ENCODE measurements at regions not wholly inside any gene's neighbourhood (a gene's known extent, or its start where the extent isn't known, plus 50 kb on each side); places are given as distances from the start of the nearest gene placed in this dataset.

DNA sequence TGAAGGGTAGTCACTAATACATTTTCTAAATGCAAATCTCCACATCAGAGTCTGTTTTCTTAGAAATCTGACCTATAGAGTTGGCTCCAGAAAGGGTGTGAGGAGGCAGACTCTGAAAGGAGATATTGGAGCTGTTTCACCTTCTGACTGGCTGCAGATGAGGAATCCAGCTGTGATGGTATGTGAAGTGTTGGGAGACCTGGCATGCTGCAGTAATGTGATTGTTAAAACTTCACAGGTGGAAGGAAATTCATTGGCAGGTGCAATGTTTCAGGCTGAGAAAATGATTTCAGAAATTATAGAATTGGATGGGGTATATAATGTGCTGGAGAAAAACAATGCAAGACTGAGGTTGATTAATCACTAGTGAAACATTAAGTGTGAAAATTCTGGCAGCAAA lies 1134.0 kb upstream of the LRRN3 start:
- intact Hi-C loops (cut with micrococcal nuclease) = no loop called here
- Mint-ChIP-seq H3K4me3 (no peak overlapping the region), H3K27ac (no peak overlapping the region), H3K4me1 (no peaks in the 10 kb centered on the region), H3K27me3 (no peaks in the 10 kb centered on the region), H3K9me3 (peaks cover 0 to 4% (median 2%) of the 10 kb centered on the region in 8 donors), H3K36me3 (no peaks in the 10 kb centered on the region)
- no peaks in the 10 kb centered on the region for H3K27me3 ChIP-seq (ENCODE audit: insufficient read depth, low read length)
- POLR2A ChIA-PET (ENCODE audit: partially characterized antibody) = no interaction called here
- no peak overlapping the region for H3K4me3 ChIP-seq (ENCODE audit: low read length in 2 of 2)
- no peaks in the 10 kb centered on the region for H3K36me3 ChIP-seq (ENCODE audit: insufficient read depth, low read length)
- no peaks in the 10 kb centered on the region for H3K9me3 ChIP-seq (ENCODE audit: control insufficient read depth in 1 of 2, low read length in 2 of 2)
- H3K4me1 ChIP-seq (ENCODE audit: insufficient read depth, low read length) = no peaks in the 10 kb centered on the region
- H3K27ac ChIP-seq (ENCODE audit: low read depth, low read length) = no peak overlapping the region
- no peak for DNase-seq
- CTCF ChIA-PET (ENCODE audit: partially characterized antibody) = no interaction called here

DNA sequence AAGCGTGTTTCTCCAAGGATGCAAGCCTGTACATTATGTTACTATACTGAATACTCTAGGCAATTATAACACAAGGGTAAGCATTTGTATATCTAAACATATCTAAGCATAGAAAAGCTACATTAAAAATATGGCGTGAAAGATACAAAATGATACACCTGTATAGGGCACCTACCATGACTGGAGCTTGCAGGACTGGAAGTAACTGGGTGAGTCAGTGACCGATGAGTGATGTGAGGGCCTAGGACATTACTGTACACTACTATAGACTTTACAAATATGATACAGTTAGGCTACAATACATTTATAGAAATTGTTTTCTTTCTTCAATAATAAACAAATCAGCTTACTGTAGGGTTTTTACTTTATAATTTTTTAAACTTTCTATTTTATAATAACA lies 1127.2 kb upstream of the LRRN3 start:
- no peak overlapping the region for H3K27ac Mint-ChIP-seq
- no peak for DNase-seq
- ChIA-PET CTCF (ENCODE audit: partially characterized antibody) (no interaction called here), POLR2A (ENCODE audit: partially characterized antibody) (no interaction called here)
- H3K4me1 Mint-ChIP-seq = no peaks in the 10 kb centered on the region
- peaks cover 0 to 6% (median 0%) of the 10 kb centered on the region in 8 donors for H3K9me3 Mint-ChIP-seq
- H3K4me3 Mint-ChIP-seq = no peak overlapping the region
- intact Hi-C loops (cut with micrococcal nuclease) = no loop called here
- Histone ChIP-seq H3K27me3 (ENCODE audit: insufficient read depth, low read length) (no peaks in the 10 kb centered on the region), H3K36me3 (ENCODE audit: insufficient read depth, low read length) (no peaks in the 10 kb centered on the region), H3K4me3 (ENCODE audit: low read length in 2 of 2) (no peak overlapping the region), H3K4me1 (ENCODE audit: insufficient read depth, low read length) (no peaks in the 10 kb centered on the region), H3K9me3 (ENCODE audit: control insufficient read depth in 1 of 2, low read length in 2 of 2) (no peaks in the 10 kb centered on the region), H3K27ac (ENCODE audit: low read depth, low read length) (no peak overlapping the region)
- H3K27me3 Mint-ChIP-seq = no peaks in the 10 kb centered on the region
- no peaks in the 10 kb centered on the region for H3K36me3 Mint-ChIP-seq

DNA sequence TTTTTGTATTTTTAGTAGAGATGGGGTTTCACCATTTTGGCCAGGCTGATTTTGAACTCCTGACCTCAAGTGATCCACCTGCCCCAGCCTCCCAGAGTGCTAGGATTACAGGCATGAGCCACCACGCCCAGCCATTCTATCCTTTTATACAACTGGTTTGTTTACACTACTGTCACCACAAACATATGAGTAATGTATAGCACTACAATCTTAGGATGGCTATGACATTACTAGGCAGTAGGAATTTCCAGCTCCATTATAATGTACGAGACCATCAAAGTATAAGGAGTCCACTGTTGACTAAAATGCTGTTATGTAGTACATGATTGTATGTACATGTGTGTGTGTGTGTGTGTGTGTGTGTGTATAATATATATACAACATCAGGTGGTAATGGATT lies 1126.1 kb upstream of the LRRN3 start:
- H3K27ac ChIP-seq (ENCODE audit: low read depth, low read length) = no peak overlapping the region
- POLR2A ChIA-PET (ENCODE audit: partially characterized antibody) = no interaction called here
- Mint-ChIP-seq H3K9me3 (peaks cover 0 to 6% (median 0%) of the 10 kb centered on the region in 8 donors), H3K27me3 (no peaks in the 10 kb centered on the region), H3K36me3 (no peaks in the 10 kb centered on the region), H3K27ac (peak overlapping the region in 1 of 7 donors; percentile 14), H3K4me3 (no peak overlapping the region), H3K4me1 (no peaks in the 10 kb centered on the region)
- no peaks in the 10 kb centered on the region for H3K9me3 ChIP-seq (ENCODE audit: control insufficient read depth in 1 of 2, low read length in 2 of 2)
- intact Hi-C loops (cut with micrococcal nuclease) = no loop called here
- no peaks in the 10 kb centered on the region for H3K36me3 ChIP-seq (ENCODE audit: insufficient read depth, low read length)
- H3K4me3 ChIP-seq (ENCODE audit: low read length in 2 of 2) = no peak overlapping the region
- no peaks in the 10 kb centered on the region for H3K4me1 ChIP-seq (ENCODE audit: insufficient read depth, low read length)
- CTCF ChIA-PET (ENCODE audit: partially characterized antibody) = no interaction called here
- H3K27me3 ChIP-seq (ENCODE audit: insufficient read depth, low read length) = no peaks in the 10 kb centered on the region
- no peak for DNase-seq

DNA sequence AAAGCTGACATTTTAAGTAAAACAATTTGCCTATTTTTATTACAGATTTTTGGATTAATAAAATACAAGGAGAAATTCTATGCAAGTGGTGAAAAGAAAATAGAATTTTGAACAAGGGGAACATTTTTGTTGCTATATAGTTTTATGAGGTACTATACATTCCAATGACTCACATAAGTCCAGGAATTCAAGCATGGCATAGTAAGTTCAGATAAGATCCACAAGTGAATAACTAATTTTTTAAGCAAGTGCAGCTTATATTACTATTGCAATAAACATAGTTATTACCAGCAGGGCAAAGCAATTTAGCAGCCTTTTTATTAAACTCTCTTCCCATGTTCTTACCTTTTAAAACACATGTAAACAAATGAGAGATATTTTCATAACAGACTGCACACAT lies 1123.5 kb upstream of the LRRN3 start:
- peaks cover 0 to 6% (median 0%) of the 10 kb centered on the region in 8 donors for H3K9me3 Mint-ChIP-seq
- ChIA-PET CTCF (ENCODE audit: partially characterized antibody) (no interaction called here), POLR2A (ENCODE audit: partially characterized antibody) (no interaction called here)
- H3K36me3 Mint-ChIP-seq = no peaks in the 10 kb centered on the region
- H3K4me1 Mint-ChIP-seq = no peaks in the 10 kb centered on the region
- H3K27me3 Mint-ChIP-seq = no peaks in the 10 kb centered on the region
- H3K9me3 ChIP-seq (ENCODE audit: control insufficient read depth in 1 of 2, low read length in 2 of 2) = no peaks in the 10 kb centered on the region
- intact Hi-C loops (cut with micrococcal nuclease) = no loop called here
- no peaks in the 10 kb centered on the region for H3K4me1 ChIP-seq (ENCODE audit: insufficient read depth, low read length)
- no peak overlapping the region for H3K27ac ChIP-seq (ENCODE audit: low read depth, low read length)
- no peaks in the 10 kb centered on the region for H3K36me3 ChIP-seq (ENCODE audit: insufficient read depth, low read length)
- H3K4me3 Mint-ChIP-seq = no peak overlapping the region
- H3K27me3 ChIP-seq (ENCODE audit: insufficient read depth, low read length) = no peaks in the 10 kb centered on the region
- H3K27ac Mint-ChIP-seq = no peak overlapping the region
- DNase-seq = no peak
- no peak overlapping the region for H3K4me3 ChIP-seq (ENCODE audit: low read length in 2 of 2)

DNA sequence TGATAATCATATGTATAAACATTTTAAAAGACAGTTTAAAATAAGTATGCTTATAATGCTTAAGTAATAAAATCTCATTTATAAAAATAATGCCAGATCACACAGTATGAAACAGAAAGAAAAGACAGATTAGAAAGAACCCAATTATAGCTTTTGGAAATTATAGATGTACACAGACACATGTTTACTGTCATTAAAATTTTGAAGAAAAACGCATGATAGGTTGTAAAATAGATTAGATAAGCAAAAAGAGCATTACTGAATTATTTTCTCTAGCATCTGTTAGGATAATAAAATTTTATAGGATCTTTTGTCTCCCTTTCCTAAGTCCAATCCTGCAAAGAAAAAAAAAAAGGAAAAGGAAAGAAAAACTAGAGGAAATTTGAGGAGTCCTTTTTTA lies 1107.3 kb upstream of the LRRN3 start:
- Histone ChIP-seq H3K27ac (ENCODE audit: low read depth, low read length) (no peak overlapping the region), H3K4me3 (ENCODE audit: low read length in 2 of 2) (no peak overlapping the region), H3K36me3 (ENCODE audit: insufficient read depth, low read length) (no peaks in the 10 kb centered on the region), H3K27me3 (ENCODE audit: insufficient read depth, low read length) (no peaks in the 10 kb centered on the region), H3K4me1 (ENCODE audit: insufficient read depth, low read length) (no peaks in the 10 kb centered on the region), H3K9me3 (ENCODE audit: control insufficient read depth in 1 of 2, low read length in 2 of 2) (no peaks in the 10 kb centered on the region)
- peaks cover 0 to 7% (median 2%) of the 10 kb centered on the region in 8 donors for H3K9me3 Mint-ChIP-seq
- H3K4me3 Mint-ChIP-seq = no peak overlapping the region
- no peaks in the 10 kb centered on the region for H3K27me3 Mint-ChIP-seq
- no peaks in the 10 kb centered on the region for H3K36me3 Mint-ChIP-seq
- intact Hi-C loops (cut with micrococcal nuclease) = no loop called here
- H3K27ac Mint-ChIP-seq = no peak overlapping the region
- DNase-seq = no peak
- ChIA-PET CTCF (ENCODE audit: partially characterized antibody) (no interaction called here), POLR2A (ENCODE audit: partially characterized antibody) (no interaction called here)
- H3K4me1 Mint-ChIP-seq = no peaks in the 10 kb centered on the region

DNA sequence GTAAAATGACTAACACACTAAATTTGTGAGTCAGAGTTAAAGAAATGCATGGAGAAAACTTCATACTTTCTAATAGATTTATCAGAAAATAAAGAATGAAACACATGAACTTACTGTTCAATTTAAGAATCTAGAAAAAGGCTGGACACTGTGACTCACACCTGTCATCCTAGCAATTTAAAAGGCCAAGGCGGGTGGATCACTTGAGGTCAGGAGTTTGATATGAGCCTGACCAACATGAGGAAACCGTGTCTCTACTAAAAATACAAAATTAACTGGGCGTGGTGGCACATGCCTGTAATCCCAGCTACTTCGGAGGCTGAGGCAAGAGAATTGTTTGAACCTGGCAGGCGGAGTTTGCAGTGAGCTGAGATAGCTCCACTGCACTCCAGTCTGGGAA lies 1106.2 kb upstream of the LRRN3 start:
- no peaks in the 10 kb centered on the region for H3K27me3 ChIP-seq (ENCODE audit: insufficient read depth, low read length)
- Mint-ChIP-seq H3K4me3 (no peak overlapping the region), H3K9me3 (peaks cover 0 to 5% (median 2%) of the 10 kb centered on the region in 8 donors), H3K27ac (no peak overlapping the region), H3K36me3 (no peaks in the 10 kb centered on the region), H3K27me3 (no peaks in the 10 kb centered on the region), H3K4me1 (no peaks in the 10 kb centered on the region)
- H3K4me1 ChIP-seq (ENCODE audit: insufficient read depth, low read length) = no peaks in the 10 kb centered on the region
- CTCF ChIA-PET (ENCODE audit: partially characterized antibody) = no interaction called here
- POLR2A ChIA-PET (ENCODE audit: partially characterized antibody) = no interaction called here
- no peaks in the 10 kb centered on the region for H3K9me3 ChIP-seq (ENCODE audit: control insufficient read depth in 1 of 2, low read length in 2 of 2)
- H3K4me3 ChIP-seq (ENCODE audit: low read length in 2 of 2) = no peak overlapping the region
- intact Hi-C loops (cut with micrococcal nuclease) = no loop called here
- no peak overlapping the region for H3K27ac ChIP-seq (ENCODE audit: low read depth, low read length)
- H3K36me3 ChIP-seq (ENCODE audit: insufficient read depth, low read length) = no peaks in the 10 kb centered on the region
- DNase-seq = no peak

DNA sequence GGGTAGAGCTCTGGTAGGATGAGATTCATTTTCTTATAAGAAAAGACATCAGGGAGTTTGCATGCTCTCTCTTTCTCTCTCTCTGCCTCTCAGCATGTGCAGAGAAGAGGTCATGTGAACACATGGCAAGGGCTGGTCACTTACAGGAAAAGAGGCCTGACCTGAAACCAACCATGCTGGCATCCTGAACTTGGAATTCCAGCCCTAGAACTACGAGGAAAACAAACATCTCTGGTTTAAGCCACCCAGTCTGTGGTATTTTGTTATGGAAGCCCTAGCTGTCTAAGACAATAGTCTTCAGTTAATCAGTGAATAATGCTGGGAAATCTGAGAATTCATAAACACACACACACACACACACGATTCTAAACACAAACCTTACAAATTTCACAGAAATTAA lies 1104.2 kb upstream of the LRRN3 start:
- H3K9me3 Mint-ChIP-seq = peaks cover 0 to 5% (median 0%) of the 10 kb centered on the region in 8 donors
- ChIA-PET CTCF (ENCODE audit: partially characterized antibody) (no interaction called here), POLR2A (ENCODE audit: partially characterized antibody) (no interaction called here)
- H3K4me3 Mint-ChIP-seq = no peak overlapping the region
- Histone ChIP-seq H3K27me3 (ENCODE audit: insufficient read depth, low read length) (no peaks in the 10 kb centered on the region), H3K9me3 (ENCODE audit: control insufficient read depth in 1 of 2, low read length in 2 of 2) (no peaks in the 10 kb centered on the region), H3K4me1 (ENCODE audit: insufficient read depth, low read length) (no peaks in the 10 kb centered on the region), H3K36me3 (ENCODE audit: insufficient read depth, low read length) (no peaks in the 10 kb centered on the region), H3K4me3 (ENCODE audit: low read length in 2 of 2) (no peak overlapping the region), H3K27ac (ENCODE audit: low read depth, low read length) (no peak overlapping the region)
- H3K27ac Mint-ChIP-seq = no peak overlapping the region
- no peaks in the 10 kb centered on the region for H3K4me1 Mint-ChIP-seq
- intact Hi-C loops (cut with micrococcal nuclease) = no loop called here
- no peaks in the 10 kb centered on the region for H3K27me3 Mint-ChIP-seq
- DNase-seq = no peak
- no peaks in the 10 kb centered on the region for H3K36me3 Mint-ChIP-seq

DNA sequence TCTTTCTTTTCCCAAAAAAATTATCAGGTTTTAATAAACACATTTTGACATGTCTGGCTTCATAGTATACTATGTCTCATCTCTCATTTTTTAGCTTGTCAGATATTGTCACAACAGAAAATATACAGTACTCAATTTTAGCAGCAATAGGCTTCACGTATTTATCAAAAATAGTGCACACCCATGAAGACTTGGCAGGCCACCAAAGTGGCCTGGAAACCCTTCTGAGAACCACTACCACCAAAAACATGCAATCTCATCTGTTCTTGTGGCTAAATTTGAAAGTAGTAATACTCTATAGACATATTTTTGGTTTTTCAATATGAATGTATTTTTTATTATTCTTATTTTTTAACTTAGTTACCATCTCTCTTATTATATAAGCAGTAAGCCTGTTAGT lies 1094.5 kb upstream of the LRRN3 start:
- Mint-ChIP-seq H3K4me3 (no peak overlapping the region), H3K36me3 (no peaks in the 10 kb centered on the region), H3K9me3 (peaks cover 0 to 2% (median 0%) of the 10 kb centered on the region in 8 donors), H3K27ac (no peak overlapping the region), H3K4me1 (no peaks in the 10 kb centered on the region), H3K27me3 (no peaks in the 10 kb centered on the region)
- Histone ChIP-seq H3K9me3 (ENCODE audit: control insufficient read depth in 1 of 2, low read length in 2 of 2) (no peaks in the 10 kb centered on the region), H3K4me1 (ENCODE audit: insufficient read depth, low read length) (no peaks in the 10 kb centered on the region), H3K27ac (ENCODE audit: low read depth, low read length) (no peak overlapping the region), H3K36me3 (ENCODE audit: insufficient read depth, low read length) (no peaks in the 10 kb centered on the region), H3K4me3 (ENCODE audit: low read length in 2 of 2) (no peak overlapping the region), H3K27me3 (ENCODE audit: insufficient read depth, low read length) (no peaks in the 10 kb centered on the region)
- intact Hi-C loops (cut with micrococcal nuclease) = no loop called here
- ChIA-PET POLR2A (ENCODE audit: partially characterized antibody) (no interaction called here), CTCF (ENCODE audit: partially characterized antibody) (no interaction called here)
- DNase-seq = no peak
